AG04450 (cell line): ENCODE measurements at regions not wholly inside any gene's neighbourhood (a gene's known extent, or its start where the extent isn't known, plus 50 kb on each side); places are given as distances from the start of the nearest gene placed in this dataset.
"Not testable (repeated sequence)": the region's sequence is repeated elsewhere in the genome, so short reads cannot be mapped to it uniquely, and the experiment has no call there.

Experiments used
- CTCF ChIA-PET: fragments of 300-600, 350-600 bp; formaldehyde crosslinking; extraction: SDS; loops from one replicate; lab custom pipeline; 2022; ENCODE audit warnings: antibody characterized with exemption, inconsistent platforms; lab: Charles Lee
- POLR2A ChIA-PET: fragments of 350-600 bp; formaldehyde crosslinking; extraction: SDS; loops from one replicate; lab custom pipeline; 2021; ENCODE audit warnings: antibody characterized with exemption, inconsistent platforms; lab: Yijun Ruan, JAX
- DNase-seq: peaks from one replicate; pipeline ENCODE4 v3.0.0-alpha.2; 2011; ENCODE audit warnings: low read depth, low spot score
- H3K27ac ChIP-seq: one replicate; pipeline ENCODE4 v1.5.1; 2012; ENCODE audit warnings: low read depth, low read length, control low read depth
- H3K27me3 ChIP-seq: one replicate; pipeline ENCODE4 v1.6.0; 2012; ENCODE audit warnings: low read length; ENCODE audit not compliant: control insufficient read depth, insufficient read depth
- H3K4me3 ChIP-seq: 2 replicates; pipeline ENCODE4 v1.5.1; 2011; ENCODE audit warnings: mild to moderate bottlenecking, low read depth, low read length, control low read depth
- H3K9me3 ChIP-seq: 2 replicates; pipeline ENCODE4 v1.5.1; 2012; ENCODE audit warnings: low read length; ENCODE audit not compliant: control insufficient read depth, insufficient read depth
- TF ChIP-seq, protein P1 (sequence below): IDR thresholded peaks from 2 replicates; pipeline ENCODE4 v1.5.1; 2011; ENCODE audit warnings: low read depth, low read length, control low read depth, inconsistent platforms

DNA sequence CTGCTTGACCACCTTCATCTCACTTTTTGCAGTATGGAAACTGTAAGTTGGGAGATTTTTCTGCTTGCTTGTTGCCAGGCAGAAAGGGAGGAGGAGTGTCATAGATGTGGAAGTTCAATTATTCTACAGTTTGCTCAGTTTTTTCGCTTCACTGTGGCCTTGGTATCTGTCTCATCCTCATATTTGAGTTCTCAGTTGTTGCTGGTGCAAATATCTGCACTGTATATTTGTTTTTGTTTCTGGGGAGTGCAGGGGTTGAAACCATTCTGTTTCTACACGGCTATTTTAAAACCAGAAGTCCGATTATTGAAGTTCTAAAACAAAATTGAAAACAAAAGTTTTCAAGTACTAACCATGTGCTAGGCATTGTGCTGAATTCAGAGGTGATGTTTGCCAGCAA lies 153.4 kb downstream of the JRKL start:
- CTCF ChIA-PET = no interaction called here
- no peak for DNase-seq
- Histone ChIP-seq H3K27ac (no peak overlapping the region), H3K27me3 (no peaks in the 10 kb centered on the region), H3K4me3 (no peak overlapping the region), H3K9me3 (no peaks in the 10 kb centered on the region)
- POLR2A ChIA-PET = no interaction called here
- TF ChIP-seq, protein P1, sequence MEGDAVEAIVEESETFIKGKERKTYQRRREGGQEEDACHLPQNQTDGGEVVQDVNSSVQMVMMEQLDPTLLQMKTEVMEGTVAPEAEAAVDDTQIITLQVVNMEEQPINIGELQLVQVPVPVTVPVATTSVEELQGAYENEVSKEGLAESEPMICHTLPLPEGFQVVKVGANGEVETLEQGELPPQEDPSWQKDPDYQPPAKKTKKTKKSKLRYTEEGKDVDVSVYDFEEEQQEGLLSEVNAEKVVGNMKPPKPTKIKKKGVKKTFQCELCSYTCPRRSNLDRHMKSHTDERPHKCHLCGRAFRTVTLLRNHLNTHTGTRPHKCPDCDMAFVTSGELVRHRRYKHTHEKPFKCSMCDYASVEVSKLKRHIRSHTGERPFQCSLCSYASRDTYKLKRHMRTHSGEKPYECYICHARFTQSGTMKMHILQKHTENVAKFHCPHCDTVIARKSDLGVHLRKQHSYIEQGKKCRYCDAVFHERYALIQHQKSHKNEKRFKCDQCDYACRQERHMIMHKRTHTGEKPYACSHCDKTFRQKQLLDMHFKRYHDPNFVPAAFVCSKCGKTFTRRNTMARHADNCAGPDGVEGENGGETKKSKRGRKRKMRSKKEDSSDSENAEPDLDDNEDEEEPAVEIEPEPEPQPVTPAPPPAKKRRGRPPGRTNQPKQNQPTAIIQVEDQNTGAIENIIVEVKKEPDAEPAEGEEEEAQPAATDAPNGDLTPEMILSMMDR = no peak

GRCh38 chr11:96545192-96545591 lies 155.4 kb downstream of the JRKL start:
- H3K27me3 ChIP-seq, CTCF ChIA-PET, DNase-seq, H3K9me3 ChIP-seq, H3K4me3 ChIP-seq, H3K27ac ChIP-seq, POLR2A ChIA-PET: not testable (repeated sequence)

GRCh38 chr11:96551136-96551535 lies 161.3 kb downstream of the JRKL start:
- ChIA-PET POLR2A (no interaction called here), CTCF (no interaction called here)
- no peaks in the 10 kb centered on the region for H3K9me3 ChIP-seq

GRCh38 chr11:96554236-96554820 lies 164.5 kb downstream of the JRKL start:
- Histone ChIP-seq H3K27ac (no peak overlapping the region), H3K27me3 (no peaks in the 10 kb centered on the region), H3K9me3 (no peaks in the 10 kb centered on the region), H3K4me3 (no peak overlapping the region)
- CTCF ChIA-PET = no interaction called here
- TF ChIP-seq, protein P1 = no peak
- DNase-seq = no peak
- POLR2A ChIA-PET = no interaction called here

More at GRCh38 chr11:96551136-96551535, 161.3 kb downstream of the JRKL start:
- Histone ChIP-seq H3K27ac (no peak overlapping the region), H3K4me3 (no peak overlapping the region), H3K27me3 (no peaks in the 10 kb centered on the region)
- DNase-seq = no peak
- TF ChIP-seq, protein P1 = no peak

DNA sequence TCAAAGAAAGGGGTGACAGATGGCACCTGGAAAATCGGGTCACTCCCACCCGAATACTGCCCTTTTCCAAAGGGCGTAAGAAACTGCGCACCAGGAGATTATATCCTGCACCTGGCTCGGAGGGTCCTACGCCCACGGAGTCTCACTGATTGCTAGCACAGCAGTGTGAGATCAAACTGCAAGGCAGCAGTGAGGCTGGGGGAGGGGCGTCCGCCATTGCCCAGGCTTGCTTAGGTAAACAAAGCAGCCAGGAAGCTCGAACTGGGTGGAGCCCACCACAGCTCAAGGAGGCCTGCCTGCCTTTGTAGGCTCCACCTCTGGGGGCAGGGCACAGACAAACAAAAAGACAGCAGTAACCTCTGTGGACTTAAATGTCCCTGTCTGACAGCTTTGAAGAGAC lies 166.0 kb downstream of the JRKL start:
- H3K4me3 ChIP-seq, POLR2A ChIA-PET, H3K27me3 ChIP-seq: not testable (repeated sequence)

GRCh38 chr11:96560727-96561126 lies 170.9 kb downstream of the JRKL start:
- H3K27ac ChIP-seq, H3K4me3 ChIP-seq, POLR2A ChIA-PET, H3K9me3 ChIP-seq, DNase-seq, H3K27me3 ChIP-seq, CTCF ChIA-PET: not testable (repeated sequence)

More for the DNA sequence above, 166.0 kb downstream of the JRKL start:
- H3K9me3 ChIP-seq, DNase-seq, CTCF ChIA-PET, H3K27ac ChIP-seq: not testable (repeated sequence)
